ENCODE measurements at regions not wholly inside any gene's neighbourhood (a gene's known extent, or its start where the extent isn't known, plus 50 kb on each side); places are given as distances from the start of the nearest gene placed in this dataset.
"Not testable (repeated sequence)": the region's sequence is repeated elsewhere in the genome, so short reads cannot be mapped to it uniquely, and the experiment has no call there.

GRCh38 chr16:85240982-85241924 lies 129.0 kb upstream of the CIBAR2 start:
- DNase-seq = no peak

GRCh38 chr16:85242140-85242539 lies 129.9 kb upstream of the CIBAR2 start:
- DNase-seq = no peak

- DNase-seq = no peak
Observed at GRCh38 chr16:85243308-85243707, 131.0 kb upstream of the CIBAR2 start.

- not testable (repeated sequence) for DNase-seq
Observed at GRCh38 chr16:85244452-85244851, 132.2 kb upstream of the CIBAR2 start.

- no peak for DNase-seq
Observed at GRCh38 chr16:85245307-85246172, 133.3 kb upstream of the CIBAR2 start.

GRCh38 chr16:85246473-85246872 lies 134.2 kb upstream of the CIBAR2 start:
- no peak for DNase-seq

GRCh38 chr16:85246973-85247372 lies 134.7 kb upstream of the CIBAR2 start:
- DNase-seq = no peak

- DNase-seq = no peak
Observed at GRCh38 chr16:85248342-85248741, 136.1 kb upstream of the CIBAR2 start.

GRCh38 chr16:85248857-85249256 lies 136.6 kb upstream of the CIBAR2 start:
- DNase-seq = no peak

- DNase-seq = no peak
Observed at GRCh38 chr16:85249418-85250146, 137.3 kb upstream of the CIBAR2 start.

- DNase-seq = no peak
Observed at GRCh38 chr16:85250147-85250463, 137.8 kb upstream of the CIBAR2 start.

GRCh38 chr16:85250609-85251223 lies 138.4 kb upstream of the CIBAR2 start:
- DNase-seq = no peak

- no peak for DNase-seq
Observed at GRCh38 chr16:85251225-85251760, 139.0 kb upstream of the CIBAR2 start.

- DNase-seq = no peak
Observed at GRCh38 chr16:85252014-85252413, 139.7 kb upstream of the CIBAR2 start.

GRCh38 chr16:85252461-85252860 lies 140.2 kb upstream of the CIBAR2 start:
- DNase-seq = no peak

GRCh38 chr16:85253084-85253941 lies 141.0 kb upstream of the CIBAR2 start:
- no peak for DNase-seq

- no peak for DNase-seq
Observed at GRCh38 chr16:85254051-85254450, 141.8 kb upstream of the CIBAR2 start.

- no peak for DNase-seq
Observed at GRCh38 chr16:85254921-85255320, 142.6 kb upstream of the CIBAR2 start.

GRCh38 chr16:85255777-85256176 lies 143.5 kb upstream of the CIBAR2 start:
- DNase-seq = no peak

- DNase-seq = no peak
Observed at GRCh38 chr16:85256190-85256739, 144.0 kb upstream of the CIBAR2 start.

- no peak for DNase-seq
Observed at GRCh38 chr16:85257483-85257882, 145.2 kb upstream of the CIBAR2 start.

Data from NCI-H510A treated with DMSO at 0.1 percent for 48 hours (cell line).